ENCODE measurements at regions not wholly inside any gene's neighbourhood (a gene's known extent, or its start where the extent isn't known, plus 50 kb on each side); places are given as distances from the start of the nearest gene placed in this dataset.
"Not testable (repeated sequence)": the region's sequence is repeated elsewhere in the genome, so short reads cannot be mapped to it uniquely, and the experiment has no call there.

GRCh38 chr6:130676077-130676772 lies 151.0 kb upstream of the SMLR1 start:
- DNase-seq: peak; percentile 2

GRCh38 chr6:130676773-130677144 lies 150.4 kb upstream of the SMLR1 start:
- no peak for DNase-seq

- DNase-seq: no peak
These were observed 149.9 kb upstream of the SMLR1 start for GRCh38 chr6:130677312-130677711.

- DNase-seq: no peak
These were observed 149.4 kb upstream of the SMLR1 start for GRCh38 chr6:130677766-130678165.

- no peak for DNase-seq
These were observed 147.5 kb upstream of the SMLR1 start for GRCh38 chr6:130679684-130680083.

- no peak for DNase-seq
These were observed 147.1 kb upstream of the SMLR1 start for GRCh38 chr6:130680116-130680515.

- no peak for DNase-seq
These were observed 146.2 kb upstream of the SMLR1 start for GRCh38 chr6:130681028-130681427.

- no peak for DNase-seq
These were observed 145.1 kb upstream of the SMLR1 start for GRCh38 chr6:130682066-130682465.

GRCh38 chr6:130683761-130684517 lies 143.3 kb upstream of the SMLR1 start:
- DNase-seq: no peak

- no peak for DNase-seq
These were observed 134.5 kb upstream of the SMLR1 start for GRCh38 chr6:130692659-130693058.

- DNase-seq: no peak
These were observed 133.3 kb upstream of the SMLR1 start for GRCh38 chr6:130693944-130694343.

GRCh38 chr6:130694606-130695005 lies 132.6 kb upstream of the SMLR1 start:
- no peak for DNase-seq

- no peak for DNase-seq
These were observed 130.4 kb upstream of the SMLR1 start for GRCh38 chr6:130696806-130697205.

- DNase-seq: no peak
These were observed 129.8 kb upstream of the SMLR1 start for GRCh38 chr6:130697271-130697994.

- DNase-seq: peak; percentile 63
These were observed 129.1 kb upstream of the SMLR1 start for GRCh38 chr6:130697995-130698535.

GRCh38 chr6:130699742-130700141 lies 127.5 kb upstream of the SMLR1 start:
- DNase-seq: no peak

- DNase-seq: no peak
These were observed 126.8 kb upstream of the SMLR1 start for GRCh38 chr6:130700397-130700796.

GRCh38 chr6:130708338-130708737 lies 118.9 kb upstream of the SMLR1 start:
- DNase-seq: peak; percentile 54

- DNase-seq: not testable (repeated sequence)
These were observed 115.6 kb upstream of the SMLR1 start for GRCh38 chr6:130711641-130712040.

GRCh38 chr6:130713144-130713543 lies 114.1 kb upstream of the SMLR1 start:
- peak; percentile 26 for DNase-seq

GRCh38 chr6:130715058-130715457 lies 112.1 kb upstream of the SMLR1 start:
- no peak for DNase-seq

GRCh38 chr6:130716466-130716865 lies 110.7 kb upstream of the SMLR1 start:
- no peak for DNase-seq

- no peak for DNase-seq
These were observed 109.5 kb upstream of the SMLR1 start for GRCh38 chr6:130717657-130718056.

Data from DMS53 (cell line).